RWPE1 (cell line): ENCODE measurements at regions not wholly inside any gene's neighbourhood (a gene's known extent, or its start where the extent isn't known, plus 50 kb on each side); places are given as distances from the start of the nearest gene placed in this dataset.

ENCODE experiments used
- CTCF ChIA-PET: fragments of 350-600 bp; sonication (Branson Sonifier 250); formaldehyde crosslinking; extraction: SDS; loops from one replicate; lab custom pipeline; 2021; lab: Yijun Ruan, JAX
- POLR2A ChIA-PET: fragments of 400-600 bp; formaldehyde crosslinking; extraction: SDS; loops from one replicate; lab custom pipeline; 2020; ENCODE audit warnings: antibody characterized with exemption; ENCODE audit not compliant: low non-redundant PET; lab: Yijun Ruan, JAX
- DNase-seq: peaks from one replicate; pipeline ENCODE4 v3.0.0; 2012; ENCODE audit warnings: low spot score
- H3K27ac ChIP-seq: fragments of 450-650 bp; 2 replicates; pipeline ENCODE4 v1.5.1; 2017
- CTCF ChIP-seq: fragments of 450-650 bp; conservative IDR thresholded peaks from 2 replicates; pipeline ENCODE4 v1.5.1; 2017; ENCODE audit warnings: low read depth, mild to moderate bottlenecking

- CTCF ChIA-PET: interaction anchor here (0.6 kb wide), 1 partner anchor 10 kb away, joined by 3 read pairs; no protein-coding TSS in a partner anchor
- no peak for TF ChIP-seq CTCF
- H3K27ac ChIP-seq: no peak overlapping the region
- POLR2A ChIA-PET: no interaction called here
- no peak for DNase-seq
Measured at GRCh38 chr15:85847031-85847430, 52.3 kb upstream of the KLHL25 start.

- CTCF ChIA-PET: interaction anchor here (0.6 to 0.7 kb wide), 2 partner anchors 89 to 439 kb away, joined by 3 read pairs; no protein-coding TSS in a partner anchor
- DNase-seq: no peak
- POLR2A ChIA-PET: no interaction called here
- no peak for TF ChIP-seq CTCF
- no peak overlapping the region for H3K27ac ChIP-seq
Measured at GRCh38 chr15:85849946-85850345, 55.2 kb upstream of the KLHL25 start.

DNA sequence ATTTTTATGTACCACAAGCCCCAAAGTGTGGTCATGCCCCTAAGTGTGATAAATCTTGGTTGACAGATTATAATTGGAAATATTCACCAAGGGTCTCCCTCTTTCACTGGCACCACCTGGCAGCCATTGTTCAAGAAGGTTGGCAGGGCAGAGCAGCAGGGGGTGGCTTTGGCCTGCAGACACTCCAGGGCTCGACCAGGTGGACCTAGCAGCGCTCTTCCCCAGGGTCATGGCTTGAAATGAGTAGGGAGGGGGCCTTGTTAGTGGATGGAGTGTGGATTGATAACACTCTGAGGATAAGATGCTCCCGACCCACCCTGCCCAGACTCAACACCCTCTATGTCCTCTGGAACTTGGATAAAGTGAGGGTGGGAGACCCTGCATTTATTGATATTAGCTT is 58.2 kb upstream of the KLHL25 start:
- ChIA-PET CTCF (no interaction called here), POLR2A (no interaction called here)

GRCh38 chr15:85854345-85855097 is 59.8 kb upstream of the KLHL25 start:
- peak; percentile 78 for DNase-seq
- POLR2A ChIA-PET: no interaction called here
- CTCF ChIA-PET: interaction anchor here (0.6 to 1.0 kb wide), 5 partner anchors 39 to 890 kb away, joined by 3 read pairs; no protein-coding TSS in a partner anchor
- no peak overlapping the region for H3K27ac ChIP-seq
- peak; percentile 92 for TF ChIP-seq CTCF

More for the DNA sequence above, 58.2 kb upstream of the KLHL25 start:
- TF ChIP-seq CTCF: no peak
- DNase-seq: no peak
- no peak overlapping the region for H3K27ac ChIP-seq

- peak; percentile 84 for DNase-seq
- TF ChIP-seq CTCF: peak; percentile 89
- H3K27ac ChIP-seq: no peak overlapping the region
- CTCF ChIA-PET: interaction anchor here (0.6 to 1.1 kb wide), 7 partner anchors 40 to 794 kb away, joined by 3 read pairs; no protein-coding TSS in a partner anchor
- POLR2A ChIA-PET: interaction anchor here (0.6 kb wide), 1 partner anchor 129 kb away, joined by 3 read pairs; no protein-coding TSS in a partner anchor
Measured at GRCh38 chr15:85858586-85859375, 64.1 kb upstream of the KLHL25 start.

- ChIA-PET CTCF (interaction anchor here (0.6 to 0.7 kb wide), 3 partner anchors 301 to 793 kb away, joined by 3 read pairs; no protein-coding TSS in a partner anchor), POLR2A (no interaction called here)
- no peak overlapping the region for H3K27ac ChIP-seq
- no peak for TF ChIP-seq CTCF
- no peak for DNase-seq
Measured at GRCh38 chr15:85859671-85860070, 64.9 kb upstream of the KLHL25 start.
